ENCODE measurements at regions not wholly inside any gene's neighbourhood (a gene's known extent, or its start where the extent isn't known, plus 50 kb on each side); places are given as distances from the start of the nearest gene placed in this dataset.
A peak's percentile ranks its signal among the peaks of the same experiment; 100 is the strongest.

- DNase-seq, result no peak
Observed at GRCh38 chr18:34600158-34600557, 109.9 kb upstream of the DTNA start.

GRCh38 chr18:34600874-34601656 is 109.0 kb upstream of the DTNA start:
- DNase-seq, result no peak

- DNase-seq, result no peak
Observed at GRCh38 chr18:34604591-34604990, 105.5 kb upstream of the DTNA start.

DNA sequence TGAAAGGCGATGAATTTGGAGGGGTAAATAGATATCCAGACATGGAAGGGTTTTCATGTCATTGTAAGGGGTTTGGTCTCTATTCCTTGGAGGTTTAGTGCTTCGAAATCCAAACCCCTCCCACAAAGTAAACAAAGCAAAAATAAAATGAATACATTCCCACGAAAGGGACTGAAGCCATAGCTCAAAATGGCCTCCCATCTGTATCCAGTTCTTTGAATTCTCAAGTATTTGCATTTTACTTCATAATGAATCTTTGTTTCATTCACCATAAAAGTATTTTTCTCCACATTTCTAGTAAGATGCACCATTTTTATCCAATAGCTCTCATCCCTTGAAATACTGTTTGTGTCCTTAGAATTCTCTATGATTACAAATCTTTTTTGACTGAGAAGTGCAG is 103.2 kb upstream of the DTNA start:
- no peak for DNase-seq

GRCh38 chr18:34608064-34608463 is 102.0 kb upstream of the DTNA start:
- no peak for DNase-seq

DNA sequence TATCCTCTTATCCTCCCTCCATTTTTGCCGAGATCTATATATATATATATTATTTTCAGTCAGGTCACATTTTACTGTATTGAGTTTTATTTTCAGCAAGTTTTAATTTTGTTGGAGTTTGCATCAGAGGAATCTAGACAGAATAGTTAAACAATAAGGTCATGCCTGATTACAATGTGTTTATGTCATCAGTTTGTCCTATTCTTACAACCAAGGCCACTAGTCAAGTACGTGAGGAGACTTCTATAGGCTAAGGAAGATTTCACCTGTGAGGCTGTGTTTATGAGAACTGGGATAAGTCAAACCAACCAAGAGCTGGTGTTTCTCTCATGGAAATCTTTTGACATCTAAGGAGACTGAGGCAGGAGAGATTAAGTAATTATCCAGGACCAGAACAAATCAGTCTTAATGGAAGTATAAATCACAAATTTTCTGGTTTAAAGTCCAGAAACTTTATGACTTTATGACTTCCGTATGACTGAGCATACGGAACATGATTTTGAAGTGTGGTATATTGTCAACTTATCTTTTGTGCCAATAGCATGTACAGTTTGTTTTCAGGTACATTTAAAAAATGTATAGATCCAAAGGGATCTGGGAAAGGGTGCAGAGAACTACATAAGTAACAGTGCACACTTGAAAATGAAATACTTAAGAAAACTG is 100.0 kb upstream of the DTNA start:
- DNase-seq, result no peak

DNA sequence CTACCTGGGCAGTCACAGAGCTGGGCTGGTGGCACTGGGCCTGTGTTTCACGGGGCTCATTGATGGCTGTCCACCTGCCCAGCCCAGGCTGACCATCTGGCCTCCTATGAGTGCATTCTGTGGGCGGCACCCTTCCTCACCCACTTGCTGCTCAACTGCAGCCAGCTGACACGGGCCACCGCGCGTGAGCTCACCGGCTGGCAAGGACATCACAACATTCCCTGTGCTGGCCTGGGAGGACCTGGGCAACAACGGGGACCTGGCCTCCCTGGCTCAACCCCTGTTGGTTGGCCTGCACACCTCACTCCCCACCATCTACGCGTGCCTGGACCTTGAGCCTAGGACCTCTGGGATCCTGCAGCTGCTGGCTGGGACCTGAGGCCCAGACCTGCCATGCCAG is 98.2 kb upstream of the DTNA start:
- no peak for DNase-seq

DNA sequence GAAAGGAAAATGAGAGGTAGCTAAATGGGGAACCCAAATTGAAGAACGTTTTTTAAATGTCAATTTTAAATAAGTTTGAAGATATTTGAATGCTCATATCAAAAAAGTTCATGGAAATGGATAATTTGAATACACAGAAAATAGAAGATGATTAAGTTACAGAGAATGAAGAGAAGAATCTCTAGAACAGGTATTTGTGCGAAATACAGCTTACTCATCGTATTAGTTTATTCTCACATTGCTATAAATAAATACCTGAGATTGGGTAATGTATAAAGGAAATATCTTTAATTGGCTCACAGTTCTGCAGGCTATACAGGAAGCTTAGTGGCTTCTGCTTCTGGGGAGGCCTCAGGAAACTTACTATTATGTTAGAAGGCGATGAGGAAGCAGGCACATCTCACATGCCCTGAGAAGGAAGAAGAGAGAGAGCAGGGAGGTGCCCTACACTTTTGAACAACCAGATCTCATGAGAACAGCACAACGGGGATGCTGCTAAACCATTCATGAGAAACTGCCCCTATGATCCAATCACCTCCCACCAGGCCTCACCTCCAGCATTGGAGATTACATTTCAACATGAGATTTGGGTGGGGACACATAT is 89.7 kb upstream of the DTNA start:
- no peak for DNase-seq

- no peak for DNase-seq
Observed at GRCh38 chr18:34623557-34623956, 86.5 kb upstream of the DTNA start.

DNA sequence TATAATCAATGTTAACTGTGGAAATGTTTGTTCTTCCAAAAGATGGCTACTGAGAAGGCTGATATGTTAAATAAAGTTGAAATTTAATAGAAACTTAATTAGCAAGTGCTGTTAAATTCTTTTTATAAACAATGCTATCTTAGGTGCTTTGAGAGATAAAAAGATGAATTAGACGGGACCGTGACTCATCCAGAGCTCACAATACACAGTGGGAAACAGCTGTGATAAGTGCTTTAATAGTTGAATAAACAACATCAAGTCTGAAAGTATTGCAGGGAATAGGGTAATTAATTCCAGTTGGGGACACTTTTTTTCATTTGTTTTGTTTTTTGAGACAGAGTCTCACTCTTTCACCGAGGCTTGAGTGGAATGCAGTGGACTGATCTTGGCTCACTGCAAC is 85.5 kb upstream of the DTNA start:
- no peak for DNase-seq

- no peak for DNase-seq
Observed at GRCh38 chr18:34626404-34627136, 83.5 kb upstream of the DTNA start.

DNA sequence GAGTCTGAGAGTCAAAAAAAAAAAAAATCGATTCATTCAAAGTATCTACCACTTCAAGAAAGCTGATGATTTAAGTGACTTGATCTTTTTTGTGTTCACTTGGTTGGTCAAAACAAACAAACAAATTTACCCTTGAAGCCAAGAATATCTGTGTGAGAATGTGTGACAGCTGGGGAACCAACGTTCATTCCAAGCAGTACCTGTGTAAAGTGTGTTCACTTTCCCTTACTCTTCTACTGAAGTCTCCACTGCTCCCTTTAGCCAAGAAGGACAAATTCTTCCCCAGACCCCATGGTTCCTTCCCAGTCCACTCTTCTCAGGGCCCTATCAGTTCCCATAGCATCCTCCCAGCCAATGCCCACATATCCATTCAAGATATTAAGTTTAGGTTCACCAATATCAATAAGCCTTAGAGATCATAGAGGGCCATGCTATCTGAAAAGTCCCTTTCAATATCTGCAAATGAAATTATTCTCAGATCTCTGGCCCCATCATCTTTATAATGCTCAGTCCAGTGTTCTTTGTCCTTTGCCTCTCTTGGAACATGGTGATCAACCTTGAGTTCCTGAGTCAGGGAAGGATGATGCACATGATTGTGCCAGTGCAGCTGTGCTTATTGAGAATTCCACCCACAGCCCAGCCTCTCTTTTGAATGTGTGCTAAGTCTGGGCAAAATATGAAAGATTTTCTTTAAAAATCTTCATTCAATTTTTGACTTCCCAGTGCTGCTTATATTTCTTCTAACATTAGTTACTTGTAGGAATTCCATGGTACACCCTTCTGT is 82.8 kb upstream of the DTNA start:
- no peak for DNase-seq

GRCh38 chr18:34631093-34631966 is 78.8 kb upstream of the DTNA start:
- DNase-seq, result no peak

GRCh38 chr18:34632321-34632720 is 77.8 kb upstream of the DTNA start:
- no peak for DNase-seq

- DNase-seq, result no peak
Observed at GRCh38 chr18:34633368-34633767, 76.7 kb upstream of the DTNA start.

GRCh38 chr18:34637094-34637801 is 72.8 kb upstream of the DTNA start:
- DNase-seq, result no peak

- DNase-seq, result no peak
Observed at GRCh38 chr18:34639687-34640086, 70.4 kb upstream of the DTNA start.

GRCh38 chr18:34640276-34640675 is 69.8 kb upstream of the DTNA start:
- peak; percentile 2 for DNase-seq

- DNase-seq, result no peak
Observed at GRCh38 chr18:34643989-34644388, 66.1 kb upstream of the DTNA start.

DNA sequence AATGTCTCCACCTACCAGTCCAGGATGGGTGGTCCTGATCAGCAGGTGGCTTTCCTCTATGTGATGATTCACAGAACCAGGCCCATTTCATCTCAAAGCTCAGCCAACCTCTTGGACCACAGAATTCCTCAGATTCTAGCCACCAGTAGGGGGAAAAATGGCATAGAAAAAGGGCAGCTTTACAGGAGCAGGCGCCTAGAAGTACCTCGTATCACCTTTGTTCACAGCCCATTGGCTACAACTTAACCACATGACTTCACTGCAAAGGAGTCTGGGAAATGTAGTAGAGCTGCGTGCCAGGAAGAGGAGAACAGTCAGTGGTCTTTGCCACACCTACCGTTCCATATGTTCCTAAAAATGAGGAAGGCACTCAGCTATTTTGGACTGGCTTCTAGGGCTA is 62.8 kb upstream of the DTNA start:
- no peak for DNase-seq

Data from EL (cell line).